ENCODE measurements at regions not wholly inside any gene's neighbourhood (a gene's known extent, or its start where the extent isn't known, plus 50 kb on each side); places are given as distances from the start of the nearest gene placed in this dataset.

- no peak for FAIRE-seq
- no peaks in the 10 kb centered on the region for H3K79me2 ChIP-seq (ENCODE audit: control insufficient read depth, insufficient read depth, low read length)
- TF ChIP-seq PPARD (CRISPR knock-in tag; IDR thresholded peaks at IDR 0.05) (no peak), HDAC2 (IDR thresholded peaks at IDR 0.05) (no peak), YY1 (IDR thresholded peaks at IDR 0.05; ENCODE audit: borderline replicate concordance in 1 of 3, control insufficient read depth in 1 of 3, extremely low read depth in 1 of 3, insufficient read depth in 3 of 3, insufficient read length in 1 of 3, insufficient replicate concordance in 2 of 3, low read depth in 1 of 3, low read length in 2 of 3) (no peak), PYGO2 (tag; IDR thresholded peaks at IDR 0.05) (no peak), TCFL5 (CRISPR knock-in tag; conservative IDR thresholded peaks at IDR 0.05) (no peak), PATZ1 (CRISPR knock-in tag; IDR thresholded peaks at IDR 0.05; ENCODE audit: borderline replicate concordance) (no peak), MIER1 (IDR thresholded peaks at IDR 0.05; ENCODE audit: low read depth) (no peak), GMEB1 (CRISPR knock-in tag; IDR thresholded peaks at IDR 0.05) (no peak), RNF2 (IDR thresholded peaks at IDR 0.05) (no peak), ZKSCAN3 (CRISPR knock-in tag; IDR thresholded peaks at IDR 0.05) (no peak), MAFF (IDR thresholded peaks at IDR 0.05; ENCODE audit: low read length) (no peak), NUFIP1 (IDR thresholded peaks at IDR 0.05; ENCODE audit: partially characterized antibody) (no peak), TRIM28 (IDR thresholded peaks at IDR 0.05) (no peak), RBBP5 (IDR thresholded peaks at IDR 0.05; ENCODE audit: borderline replicate concordance, insufficient read depth, low read length, poor library complexity, severe bottlenecking) (no peak), SRSF7 (optimal IDR thresholded peaks at IDR 0.05; ENCODE audit: low read depth, low read length) (no peak), PRPF4 (IDR thresholded peaks at IDR 0.05; ENCODE audit: insufficient read depth, low read depth, low read length, poor library complexity, severe bottlenecking) (no peak), BRD9 (IDR thresholded peaks at IDR 0.05; ENCODE audit: low read depth, partially characterized antibody) (no peak), ZBTB34 (CRISPR knock-in tag; IDR thresholded peaks at IDR 0.05) (no peak)
These were observed 656.7 kb downstream of the ZNF674 start for GRCh38 chrX:45888518-45888917.

More at GRCh38 chrX:45888518-45888917, 656.7 kb downstream of the ZNF674 start:
- no TSS peak for BruUV-seq (replicated peaks)
- Histone ChIP-seq H3K4me1 (replicated peaks in 1 of 2; ENCODE audit: control insufficient read depth in 2 of 2, insufficient read depth in 2 of 2, low read length in 2 of 2) (no peaks in the 10 kb centered on the region), H3K36me3 (ENCODE audit: control insufficient read depth, insufficient read depth, low read length) (no peaks in the 10 kb centered on the region), H3K9ac (ENCODE audit: insufficient read depth in 1 of 2, low read depth in 2 of 2, low read length in 2 of 2) (no peak overlapping the region), H3K9me3 (replicated peaks; ENCODE audit: control insufficient read depth, insufficient read depth, low read depth, low read length) (no peaks in the 10 kb centered on the region), H3K4me3 (no peak overlapping the region), H3K4me2 (ENCODE audit: insufficient read depth, low read length) (no peak overlapping the region), H3K9me1 (ENCODE audit: control insufficient read depth, insufficient read depth, low read length) (no peaks in the 10 kb centered on the region), H4K20me1 (replicated peaks; ENCODE audit: control insufficient read depth, insufficient read depth, low read length) (no peaks in the 10 kb centered on the region), H3K27me3 (ENCODE audit: control insufficient read depth in 2 of 2, insufficient read depth in 2 of 2, low read length in 2 of 2) (no peaks in the 10 kb centered on the region), H2AFZ (ENCODE audit: low read depth, low read length) (no peak overlapping the region), H3K27ac (ENCODE audit: extremely low read depth, low read depth, low read length) (no peak overlapping the region)
- ChIA-PET CTCF (ENCODE audit: low intra/inter-chr PET ratio) (no interaction called here), POLR2A (no interaction called here)
- intact Hi-C loops (cut with micrococcal nuclease) (no loop called here), in situ Hi-C loops (cut with MboI) (no loop called here)
- DNase-seq (ENCODE audit: extremely low read depth in 1 of 4, low spot score in 3 of 4) (no peak), ATAC-seq (no peak)
